GM21825 (cell line): ENCODE measurements at regions not wholly inside any gene's neighbourhood (a gene's known extent, or its start where the extent isn't known, plus 50 kb on each side); places are given as distances from the start of the nearest gene placed in this dataset.
"Not testable (repeated sequence)": the region's sequence is repeated elsewhere in the genome, so short reads cannot be mapped to it uniquely, and the experiment has no call there.

Experiments
- ATAC-seq: cut with Tn5 transposase; IDR thresholded peaks from one replicate; pipeline ENCODE4 v1.9.1; 2021; ENCODE audit warnings: mild to moderate bottlenecking, moderate library complexity; ENCODE audit not compliant: unreplicated experiment

- ATAC-seq, result no peak
These were observed 136.3 kb upstream of the BASP1 start for GRCh38 chr5:17081142-17081541.

- ATAC-seq, result not testable (repeated sequence)
These were observed 134.2 kb upstream of the BASP1 start for GRCh38 chr5:17083276-17083675.

DNA sequence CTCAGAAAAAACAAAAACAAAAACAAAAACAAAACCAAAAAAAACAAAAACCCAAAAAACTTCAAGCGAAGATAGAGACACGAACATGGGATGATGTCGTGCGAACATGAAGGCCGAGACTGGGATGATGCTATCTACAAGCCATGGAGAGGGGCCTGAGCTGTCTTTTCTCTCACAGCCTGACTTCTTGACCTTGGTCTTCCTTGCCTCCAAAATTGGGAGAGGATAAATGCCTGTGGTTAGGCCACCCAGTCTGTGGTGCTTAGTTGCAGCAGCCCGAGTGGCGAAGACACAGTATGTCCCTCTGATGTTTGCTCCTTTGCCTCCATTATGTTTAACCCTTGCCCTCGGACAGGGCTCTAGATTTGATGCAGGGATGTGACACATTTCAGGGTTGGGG, 130.4 kb upstream of the BASP1 start:
- no peak for ATAC-seq

DNA sequence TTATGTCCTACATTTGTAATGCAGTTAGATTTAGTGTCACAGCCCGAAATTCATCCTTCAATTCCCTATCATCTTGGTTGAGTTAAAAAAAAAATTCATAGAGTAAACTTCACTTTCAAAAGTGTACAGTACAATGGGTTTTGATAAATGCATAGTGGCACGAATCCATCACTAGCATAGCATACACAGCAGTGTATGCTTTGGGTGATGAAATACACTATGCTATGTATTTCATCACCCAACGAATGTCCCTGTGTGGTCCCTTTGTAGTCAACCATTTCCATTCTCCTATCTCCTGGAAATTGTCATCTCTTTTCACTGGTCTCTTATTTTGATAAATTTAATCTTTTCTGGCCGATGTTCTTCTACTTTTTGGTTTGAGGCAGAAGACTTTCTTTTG, 129.4 kb upstream of the BASP1 start:
- ATAC-seq, result no peak

- ATAC-seq, result no peak
These were observed 128.4 kb upstream of the BASP1 start for GRCh38 chr5:17089001-17089400.

DNA sequence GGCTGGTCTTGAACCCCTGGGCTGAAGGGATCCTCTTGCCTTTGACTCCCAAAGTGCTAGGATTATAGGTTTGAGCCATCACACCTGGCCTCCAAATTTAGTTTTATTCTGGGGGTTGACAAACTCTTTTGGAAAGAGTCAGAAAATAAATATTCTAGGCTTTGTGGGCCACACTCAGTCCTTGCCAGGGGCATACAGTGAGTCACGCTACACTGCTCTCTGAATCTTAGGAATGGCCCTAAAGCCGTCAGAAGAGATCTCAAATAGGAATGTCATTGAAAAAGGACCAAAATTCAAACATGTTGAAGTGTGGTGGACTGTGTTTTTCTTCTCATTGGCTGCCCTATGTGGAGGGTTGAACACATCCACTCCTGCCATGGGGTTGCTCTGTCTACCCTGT, 127.7 kb upstream of the BASP1 start:
- ATAC-seq, result no peak

- ATAC-seq, result no peak
These were observed 126.6 kb upstream of the BASP1 start for GRCh38 chr5:17090839-17091238.

- no peak for ATAC-seq
These were observed 122.6 kb upstream of the BASP1 start for GRCh38 chr5:17094830-17095229.

DNA sequence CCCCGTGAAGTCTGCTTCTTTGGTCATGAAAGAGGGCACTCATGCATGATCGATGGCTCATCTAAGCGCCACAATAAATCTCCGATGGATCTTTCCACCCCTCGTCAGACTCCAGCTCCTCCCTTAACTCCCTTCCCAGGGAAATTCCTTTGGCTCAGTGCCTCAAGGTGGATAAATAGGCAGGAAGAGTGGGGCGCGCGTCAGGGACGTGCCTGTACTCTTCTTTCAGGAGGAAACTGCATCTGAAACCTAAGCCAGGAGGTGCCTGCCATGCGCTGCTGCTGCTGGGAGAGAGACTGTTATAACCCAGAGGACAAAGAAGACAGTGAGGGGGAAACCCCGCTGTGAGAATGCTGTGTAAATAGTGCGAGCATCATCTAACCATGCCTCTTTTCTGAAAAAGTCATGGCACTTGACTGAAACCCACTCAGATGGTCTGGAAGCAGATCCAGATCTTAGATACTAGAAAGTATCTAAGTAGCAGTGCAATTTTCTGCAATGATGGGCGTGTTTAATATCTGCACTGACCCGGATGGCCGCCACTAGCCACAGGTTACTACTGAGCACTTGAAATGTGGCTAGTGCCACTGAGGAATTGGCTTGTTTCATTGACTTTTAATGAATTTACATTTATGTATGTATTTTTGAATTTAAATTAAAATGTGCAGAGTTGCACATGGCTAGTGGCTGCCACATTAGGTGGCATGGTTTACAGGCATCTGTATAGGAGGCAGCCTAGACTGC, 120.3 kb upstream of the BASP1 start:
- no peak for ATAC-seq

DNA sequence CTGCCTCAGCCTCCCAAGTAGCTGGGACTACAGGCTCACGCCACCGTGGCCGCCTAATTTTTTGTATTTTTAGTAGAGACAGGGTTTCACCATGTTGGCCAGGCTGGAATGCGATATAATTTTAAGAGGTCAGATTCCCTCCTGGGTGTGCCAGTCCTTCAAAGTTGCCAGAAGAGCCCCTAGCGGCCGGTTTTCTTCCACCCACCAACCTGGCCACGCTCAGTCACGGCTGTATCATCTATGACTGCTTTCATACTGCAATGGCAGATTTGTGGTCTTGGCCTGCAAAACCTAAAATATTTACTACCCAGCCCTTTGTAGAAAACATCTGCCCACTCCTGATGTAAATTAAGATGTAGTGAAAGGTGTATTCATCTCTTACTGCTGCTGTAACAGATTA, 117.5 kb upstream of the BASP1 start:
- ATAC-seq, result no peak

DNA sequence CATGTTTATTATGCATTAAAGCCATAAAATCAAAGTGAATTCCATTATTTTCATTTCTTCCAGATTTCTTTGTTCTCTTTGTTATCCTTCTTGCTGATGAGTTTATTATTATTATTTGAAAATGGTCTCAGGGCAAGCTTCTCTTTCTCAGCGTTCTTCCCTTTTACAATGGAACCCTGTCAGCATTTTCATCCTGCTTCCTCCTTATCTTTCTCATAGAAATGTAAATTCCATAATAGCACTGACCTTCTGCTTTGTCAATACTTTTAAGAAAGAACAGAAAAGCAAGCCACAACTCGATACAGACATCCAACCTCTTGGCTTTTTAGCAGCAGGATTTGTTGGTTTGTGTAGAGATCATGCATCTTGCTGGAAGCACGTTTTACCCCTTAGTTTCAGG, 114.0 kb upstream of the BASP1 start:
- no peak for ATAC-seq

DNA sequence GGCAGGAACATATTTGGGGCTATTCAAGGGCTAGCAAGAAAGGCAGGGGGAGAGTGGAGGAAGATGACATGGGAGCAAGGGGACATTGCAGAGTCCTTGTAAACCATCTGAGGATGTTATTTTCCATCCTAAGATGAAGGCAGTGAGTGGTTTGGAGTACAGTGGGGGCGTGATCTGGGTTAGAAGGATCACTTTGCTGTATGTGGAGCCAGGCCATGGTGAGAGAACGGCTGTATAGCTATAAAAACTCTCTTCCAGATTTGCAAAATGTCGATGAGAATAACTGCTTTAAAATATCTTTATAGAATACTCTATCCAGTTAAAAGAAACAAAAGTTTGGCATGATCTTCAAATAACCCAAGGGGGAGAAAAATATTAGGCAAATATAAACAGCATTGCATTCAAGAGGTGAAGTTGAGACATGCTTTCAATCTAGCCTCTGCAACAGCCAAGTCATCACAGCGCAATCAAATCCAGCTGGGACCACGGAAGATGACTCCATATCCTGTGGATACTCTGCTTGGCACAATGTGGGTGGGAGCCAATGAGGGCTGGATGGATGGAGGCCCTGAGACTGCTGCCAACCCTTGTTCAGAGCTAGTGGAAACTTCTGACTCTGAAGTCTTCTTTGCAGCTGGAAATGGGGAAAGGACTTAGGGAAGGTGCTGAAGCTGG, 111.5 kb upstream of the BASP1 start:
- ATAC-seq, result no peak

GRCh38 chr5:17106521-17106920, 110.9 kb upstream of the BASP1 start:
- ATAC-seq, result no peak

GRCh38 chr5:17112091-17112716, 105.2 kb upstream of the BASP1 start:
- not testable (repeated sequence) for ATAC-seq

- ATAC-seq, result no peak
These were observed 104.1 kb upstream of the BASP1 start for GRCh38 chr5:17113174-17113958.

DNA sequence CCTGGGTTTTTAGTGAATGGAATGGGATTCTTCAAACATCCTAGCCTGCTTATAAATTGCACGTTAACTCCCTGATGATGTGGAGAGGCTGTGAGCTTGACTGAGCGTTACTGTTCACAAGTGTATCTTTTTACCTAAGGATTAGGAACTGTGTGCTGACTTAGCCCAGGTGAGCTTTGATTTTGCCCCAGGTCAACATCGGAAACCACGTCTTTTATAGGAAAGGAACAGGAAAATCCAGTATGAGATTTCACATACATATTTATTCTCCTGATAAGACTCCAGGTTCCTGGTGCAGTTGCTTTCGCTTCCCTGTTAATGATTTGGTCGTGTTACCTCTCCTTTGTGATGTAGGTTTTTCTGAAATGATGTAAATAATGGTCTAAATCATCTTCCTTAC, 103.2 kb upstream of the BASP1 start:
- no peak for ATAC-seq

- no peak for ATAC-seq
These were observed 102.5 kb upstream of the BASP1 start for GRCh38 chr5:17114715-17115599.

- ATAC-seq, result no peak
These were observed 101.6 kb upstream of the BASP1 start for GRCh38 chr5:17115855-17116254.

- ATAC-seq, result peak; percentile 93
These were observed 98.8 kb upstream of the BASP1 start for GRCh38 chr5:17118631-17119030.

DNA sequence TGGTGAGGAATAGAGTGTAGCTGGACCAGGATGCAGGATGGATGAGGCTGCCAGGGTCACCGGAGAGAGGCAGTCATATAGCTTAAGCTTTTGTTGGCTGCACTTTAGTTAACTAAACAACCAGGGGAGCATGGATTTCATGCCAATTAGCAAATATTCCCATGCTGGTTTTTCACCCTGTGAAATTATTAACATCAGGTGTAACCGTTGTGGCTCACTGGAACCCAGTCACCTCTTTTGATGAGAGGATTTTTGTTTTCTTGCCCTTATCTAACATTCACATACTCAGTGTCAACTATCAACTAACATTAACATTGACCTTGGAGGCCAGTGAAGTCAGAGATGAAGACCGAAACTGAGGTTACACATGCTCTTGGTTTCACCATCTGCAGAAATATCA, 97.2 kb upstream of the BASP1 start:
- ATAC-seq, result no peak
